ENCODE measurements at regions not wholly inside any gene's neighbourhood (a gene's known extent, or its start where the extent isn't known, plus 50 kb on each side); places are given as distances from the start of the nearest gene placed in this dataset.

GRCh38 chr11:47912843-47913437, 64.8 kb upstream of the NUP160 start:
- H4K8ac ChIP-seq (ENCODE audit: extremely low read depth, insufficient read depth, low read length), result no peak overlapping the region
- no peak overlapping the region for H4K91ac ChIP-seq (replicated peaks; ENCODE audit: insufficient read length, low read length)
- FAIRE-seq (no peak), DNase-seq (ENCODE audit: low read depth in 1 of 2, low spot score in 2 of 2) (no peak)
- H2AFZ ChIP-seq (ENCODE audit: low read length), result no peak overlapping the region
- H2BK20ac ChIP-seq (ENCODE audit: low read length), result no peak overlapping the region
- H3K4me3 ChIP-seq (ENCODE audit: extremely low read depth in 1 of 4, insufficient read depth in 2 of 4, low read depth in 3 of 4, low read length in 4 of 4), result no peak overlapping the region
- no peaks in the 10 kb centered on the region; a peak in 1 of 7 replicates for H3K27me3 ChIP-seq (replicated peaks in 1 of 4; ENCODE audit: control insufficient read depth in 3 of 4, extremely low read depth in 1 of 4, insufficient read depth in 3 of 4, low read length in 3 of 4)
- H3K9ac ChIP-seq (replicated peaks in 1 of 4; ENCODE audit: extremely low read depth in 1 of 4, low read depth in 3 of 4, low read length in 3 of 4), result no peak overlapping the region
- H3K79me2 ChIP-seq (ENCODE audit: control insufficient read depth in 1 of 2, insufficient read depth in 2 of 2, low read length in 2 of 2), result no peaks in the 10 kb centered on the region
- H3K18ac ChIP-seq (ENCODE audit: extremely low read depth, low read length), result no peak overlapping the region
- POLR2A ChIA-PET (ENCODE audit: partially characterized antibody), result interaction anchor here (1.7 kb wide), 1 partner anchor 19 kb away, joined by 3 read pairs; no protein-coding TSS in a partner anchor
- 83% methylated on average over 6 of the region's 6 CpGs; no CpG with 5 or more reads in 1 of the 2 experiments for WGBS, 2 experiments (ENCODE audit: extremely low coverage in 1 of 2, insufficient coverage in 1 of 2, insufficient read length in 1 of 2, insufficient replicate concordance in 2 of 2, low coverage in 1 of 2, low lambda C conversion rate in 2 of 2, missing lambda C conversion rate in 1 of 2)
- H3K4me2 ChIP-seq (ENCODE audit: insufficient read depth in 1 of 2, low read depth in 2 of 2, low read length in 2 of 2), result no peak overlapping the region
- no peak overlapping the region for H2BK5ac ChIP-seq (ENCODE audit: low read depth, low read length)
- H4K5ac ChIP-seq (ENCODE audit: insufficient read length, low read depth, low read length), result no peak overlapping the region
- no peak overlapping the region for H3K4ac ChIP-seq (replicated peaks; ENCODE audit: insufficient read length, low read depth, low read length)
- peaks cover 0 to 2% (median 1%) of the 10 kb centered on the region in 4 experiments; a peak in 2 of 7 replicates for H3K4me1 ChIP-seq (replicated peaks in 1 of 4; ENCODE audit: control insufficient read depth in 3 of 4, insufficient read depth in 4 of 4, low read length in 3 of 4)
- no peak overlapping the region for H2BK120ac ChIP-seq (replicated peaks; ENCODE audit: low read depth, low read length)
- H3K56ac ChIP-seq (replicated peaks; ENCODE audit: insufficient read length, low read depth, low read length), result no peak overlapping the region
- no peak overlapping the region for H2AK5ac ChIP-seq (ENCODE audit: low read depth, low read length)
- no peaks in the 10 kb centered on the region for H4K20me1 ChIP-seq (replicated peaks in 1 of 2; ENCODE audit: control insufficient read depth in 1 of 2, insufficient read depth in 2 of 2, low read length in 2 of 2)
- H2BK12ac ChIP-seq (ENCODE audit: low read depth, low read length), result no peak overlapping the region
- H3K27ac ChIP-seq (ENCODE audit: low read depth, low read length), result no peak overlapping the region
- H3K23ac ChIP-seq (ENCODE audit: insufficient read length), result no peak overlapping the region
- H3K36me3 ChIP-seq (ENCODE audit: control insufficient read depth in 2 of 4, insufficient read depth in 4 of 4, low read length in 3 of 4), result no peaks in the 10 kb centered on the region
- no peaks in the 10 kb centered on the region for H3K9me3 ChIP-seq (ENCODE audit: insufficient read depth in 2 of 2, low read depth in 1 of 2, low read length in 1 of 2)
- no peaks in the 10 kb centered on the region; the same call in 1 of the 2 replicates for H3K23me2 ChIP-seq (ENCODE audit: low read depth, low read length)
- CTCF ChIA-PET (ENCODE audit: partially characterized antibody), result interaction anchor here (1.0 to 1.6 kb wide), 2 partner anchors 22 to 195 kb away, joined by 3 read pairs; no protein-coding TSS in a partner anchor
- no peak overlapping the region for H2BK15ac ChIP-seq (ENCODE audit: low read length)
- no peak overlapping the region for H3K14ac ChIP-seq (ENCODE audit: insufficient read length)
- H3K79me1 ChIP-seq (ENCODE audit: low read depth, low read length), result no peaks in the 10 kb centered on the region
- TF ChIP-seq BACH1 (IDR thresholded peaks at IDR 0.05; ENCODE audit: low read length) (no peak), HDAC2 (IDR thresholded peaks at IDR 0.05; ENCODE audit: borderline replicate concordance in 1 of 2, low read depth in 2 of 2, low read length in 2 of 2) (no peak), POLR2A (IDR thresholded peaks at IDR 0.05; ENCODE audit: control extremely low read depth in 1 of 2, low read depth in 2 of 2, low read length in 2 of 2) (no peak), FOSL1 (IDR thresholded peaks at IDR 0.05; ENCODE audit: insufficient read depth, low read depth, low read length) (no peak), CHD1 (IDR thresholded peaks at IDR 0.05; ENCODE audit: low read depth, low read length) (no peak), POU5F1 (IDR thresholded peaks at IDR 0.05; ENCODE audit: low read depth, low read length) (no peak), SIX5 (IDR thresholded peaks at IDR 0.05; ENCODE audit: low read depth, low read length) (no peak)

Data from H1 (cell line).